Activated T-cell treated with anti-CD3 and anti-CD28 coated beads, Interleukin-2, amount 50 U/mL, for 72 hours (primary cell): ENCODE measurements at regions not wholly inside any gene's neighbourhood (a gene's known extent, or its start where the extent isn't known, plus 50 kb on each side); places are given as distances from the start of the nearest gene placed in this dataset.
"Not testable (repeated sequence)": the region's sequence is repeated elsewhere in the genome, so short reads cannot be mapped to it uniquely, and the experiment has no call there.

Source experiments
- ATAC-seq, 2 donors: fragments of 150-1000 bp; cut with Tn5 transposase; replicated peaks in 1 of 2; 2 replicates each; pipeline ENCODE4 v1.10.0; 2021; ENCODE audit warnings: moderate library complexity in 2 of 2, mild to moderate bottlenecking in 1 of 2
- DNase-seq, 2 donors: peaks; one replicate each; pipeline ENCODE4 v3.0.0; 2021 to 2022; ENCODE audit warnings: mixed read lengths in 1 of 2
- H3K27ac Mint-ChIP-seq: one replicate; pipeline ENCODE4 v1.8.0; 2022; ENCODE audit warnings: mild to moderate bottlenecking, moderate library complexity, mixed read lengths
- H3K27me3 Mint-ChIP-seq: one replicate; pipeline ENCODE4 v1.8.0; 2022; ENCODE audit warnings: low read depth, mixed read lengths
- H3K36me3 Mint-ChIP-seq, 2 donors: one replicate each; pipeline ENCODE4 v1.8.0; 2022; ENCODE audit warnings: mixed read lengths in 2 of 2, mild to moderate bottlenecking in 1 of 2; ENCODE audit not compliant: insufficient read depth in 2 of 2
- H3K4me1 Mint-ChIP-seq: one replicate; pipeline ENCODE4 v1.8.0; 2022; ENCODE audit warnings: low read depth, mixed read lengths
- H3K4me3 Mint-ChIP-seq, 2 donors: one replicate each; pipeline ENCODE4 v1.8.0; 2022; ENCODE audit warnings: mild to moderate bottlenecking in 2 of 2, mixed read lengths in 2 of 2, moderate library complexity in 2 of 2
- H3K9me3 Mint-ChIP-seq, 2 donors: one replicate each; pipeline ENCODE4 v1.8.0; 2022; ENCODE audit warnings: mixed read lengths in 2 of 2

- not testable (repeated sequence) for H3K27me3 Mint-ChIP-seq, H3K4me3 Mint-ChIP-seq, H3K27ac Mint-ChIP-seq, H3K36me3 Mint-ChIP-seq, H3K4me1 Mint-ChIP-seq, DNase-seq, H3K9me3 Mint-ChIP-seq, ATAC-seq
Observed at GRCh38 chr16:70014915-70015314, 63.8 kb downstream of the CLEC18A start.

GRCh38 chr16:70016751-70017150 lies 65.6 kb downstream of the CLEC18A start:
- not testable (repeated sequence) for H3K27me3 Mint-ChIP-seq, H3K36me3 Mint-ChIP-seq, H3K4me3 Mint-ChIP-seq, H3K9me3 Mint-ChIP-seq, DNase-seq, H3K27ac Mint-ChIP-seq, H3K4me1 Mint-ChIP-seq, ATAC-seq

GRCh38 chr16:70018254-70018653 lies 67.1 kb downstream of the CLEC18A start:
- peak; percentile 94 to 99 for ATAC-seq
- Mint-ChIP-seq H3K27ac (no peak overlapping the region), H3K4me1 (no peaks in the 10 kb centered on the region), H3K4me3 (no peak overlapping the region), H3K36me3 (peaks cover 2 to 3% of the 10 kb centered on the region in 2 donors), H3K9me3 (no peaks in the 10 kb centered on the region), H3K27me3 (no peaks in the 10 kb centered on the region)
- DNase-seq: peak; percentile 14 to 41

GRCh38 chr16:70023207-70023606 lies 72.1 kb downstream of the CLEC18A start:
- not testable (repeated sequence) for H3K4me3 Mint-ChIP-seq, H3K9me3 Mint-ChIP-seq, DNase-seq, ATAC-seq, H3K36me3 Mint-ChIP-seq, H3K27ac Mint-ChIP-seq, H3K27me3 Mint-ChIP-seq
- H3K4me1 Mint-ChIP-seq: peaks cover 13% of the 10 kb centered on the region

- ATAC-seq, H3K27ac Mint-ChIP-seq, DNase-seq, H3K4me3 Mint-ChIP-seq, H3K36me3 Mint-ChIP-seq, H3K27me3 Mint-ChIP-seq, H3K9me3 Mint-ChIP-seq: not testable (repeated sequence)
- peaks cover 13% of the 10 kb centered on the region for H3K4me1 Mint-ChIP-seq
Observed at GRCh38 chr16:70023956-70024355, 72.8 kb downstream of the CLEC18A start.

- H3K4me3 Mint-ChIP-seq: peak overlapping the region in 1 of 2 donors; percentile 72
- ATAC-seq (peak; percentile 95 to 97), DNase-seq (peak; percentile 10 to 20)
- not testable (repeated sequence) for H3K27me3 Mint-ChIP-seq, H3K9me3 Mint-ChIP-seq, H3K36me3 Mint-ChIP-seq
- H3K4me1 Mint-ChIP-seq: peaks cover 13% of the 10 kb centered on the region
- peak overlapping the region; percentile 90 for H3K27ac Mint-ChIP-seq
Observed at GRCh38 chr16:70026165-70026854, 75.2 kb downstream of the CLEC18A start.

GRCh38 chr16:70032906-70033305 lies 81.2 kb upstream of the PDPR start:
- not testable (repeated sequence) for DNase-seq, H3K4me3 Mint-ChIP-seq, ATAC-seq, H3K27me3 Mint-ChIP-seq, H3K36me3 Mint-ChIP-seq, H3K27ac Mint-ChIP-seq, H3K9me3 Mint-ChIP-seq, H3K4me1 Mint-ChIP-seq

- H3K9me3 Mint-ChIP-seq, H3K4me1 Mint-ChIP-seq, H3K36me3 Mint-ChIP-seq, H3K27me3 Mint-ChIP-seq, H3K4me3 Mint-ChIP-seq, ATAC-seq, DNase-seq: not testable (repeated sequence)
- peak overlapping the region; percentile 42 for H3K27ac Mint-ChIP-seq
Observed at GRCh38 chr16:70037913-70038312, 76.2 kb upstream of the PDPR start.

- H3K4me1 Mint-ChIP-seq, H3K36me3 Mint-ChIP-seq: not testable (repeated sequence)
Observed at GRCh38 chr16:70040554-70040953, 73.6 kb upstream of the PDPR start.

GRCh38 chr16:70043538-70044067 lies 70.5 kb upstream of the PDPR start:
- not testable (repeated sequence) for H3K27ac Mint-ChIP-seq, H3K36me3 Mint-ChIP-seq, H3K9me3 Mint-ChIP-seq, H3K4me1 Mint-ChIP-seq, DNase-seq, H3K4me3 Mint-ChIP-seq, H3K27me3 Mint-ChIP-seq, ATAC-seq

More at GRCh38 chr16:70040554-70040953, 73.6 kb upstream of the PDPR start:
- not testable (repeated sequence) for ATAC-seq, H3K27me3 Mint-ChIP-seq, H3K9me3 Mint-ChIP-seq, H3K4me3 Mint-ChIP-seq, DNase-seq, H3K27ac Mint-ChIP-seq

GRCh38 chr16:70046560-70046959 lies 67.6 kb upstream of the PDPR start:
- not testable (repeated sequence) for H3K36me3 Mint-ChIP-seq, DNase-seq, H3K9me3 Mint-ChIP-seq, H3K27me3 Mint-ChIP-seq, H3K4me3 Mint-ChIP-seq, H3K27ac Mint-ChIP-seq, H3K4me1 Mint-ChIP-seq, ATAC-seq

GRCh38 chr16:70048083-70048482 lies 66.0 kb upstream of the PDPR start:
- not testable (repeated sequence) for H3K4me3 Mint-ChIP-seq, H3K36me3 Mint-ChIP-seq, DNase-seq, H3K27ac Mint-ChIP-seq, H3K9me3 Mint-ChIP-seq, ATAC-seq, H3K27me3 Mint-ChIP-seq, H3K4me1 Mint-ChIP-seq

- DNase-seq, H3K27me3 Mint-ChIP-seq, H3K9me3 Mint-ChIP-seq, H3K4me3 Mint-ChIP-seq, ATAC-seq, H3K36me3 Mint-ChIP-seq, H3K4me1 Mint-ChIP-seq, H3K27ac Mint-ChIP-seq: not testable (repeated sequence)
Observed at GRCh38 chr16:70058056-70058455, 56.1 kb upstream of the PDPR start.

- not testable (repeated sequence) for ATAC-seq, H3K27me3 Mint-ChIP-seq, H3K36me3 Mint-ChIP-seq, H3K27ac Mint-ChIP-seq, H3K4me1 Mint-ChIP-seq, H3K4me3 Mint-ChIP-seq, H3K9me3 Mint-ChIP-seq, DNase-seq
Observed at GRCh38 chr16:70059429-70059828, 54.7 kb upstream of the PDPR start.
